HCT116 (cell line): ENCODE measurements at regions not wholly inside any gene's neighbourhood (a gene's known extent, or its start where the extent isn't known, plus 50 kb on each side); places are given as distances from the start of the nearest gene placed in this dataset.

Experiments
- CEBPB ChIP-seq: IDR thresholded peaks from 2 replicates; pipeline ENCODE4 v1.6.1; 2012; ENCODE audit warnings: low read depth
- EZH2 ChIP-seq: fragments of 200-600 bp; sonication (generic); IDR thresholded peaks from 2 replicates; pipeline ENCODE4 v1.6.1; 2017; ENCODE audit warnings: antibody characterized with exemption, mixed run types
- EZH2phosphoT487 ChIP-seq: fragments of 200-600 bp; IDR thresholded peaks from 2 replicates; pipeline ENCODE4 v1.6.1; 2018; ENCODE audit warnings: antibody characterized with exemption, borderline replicate concordance
- FOSL1 ChIP-seq: IDR thresholded peaks from 2 replicates; pipeline ENCODE4 v1.6.1; 2012; ENCODE audit warnings: low read depth
- POLR2AphosphoS5 ChIP-seq: IDR thresholded peaks from 2 replicates; pipeline ENCODE4 v1.6.1; 2011; ENCODE audit warnings: mild to moderate bottlenecking, low read depth, low read length, moderate library complexity
- RAD21 ChIP-seq: IDR thresholded peaks from 2 replicates; pipeline ENCODE4 v1.6.1; 2012; ENCODE audit warnings: low read depth, mild to moderate bottlenecking
- REST ChIP-seq: IDR thresholded peaks from 2 replicates; pipeline ENCODE4 v1.6.1; 2012; ENCODE audit warnings: low read depth
- SRF ChIP-seq: IDR thresholded peaks from 2 replicates; pipeline ENCODE4 v1.6.1; 2012; ENCODE audit warnings: low read depth
- ZNF274 ChIP-seq: fragments of 200-500 bp; sonication (Bioruptor generic); IDR thresholded peaks from 2 replicates; pipeline ENCODE4 v1.6.1; 2014; ENCODE audit warnings: mild to moderate bottlenecking, low read depth, low read length, inconsistent platforms
- TF ChIP-seq, protein P1 (sequence below): IDR thresholded peaks from 2 replicates; pipeline ENCODE4 v1.6.1; 2012
- TF ChIP-seq, protein P2 (sequence below), 3 experiments: fragments of 200-600 bp in 1 of 3; sonication (generic) in 1 of 3; IDR thresholded peaks in 2 of 3; conservative IDR thresholded peaks in 1 of 3; 2 replicates each; pipeline ENCODE4 v1.5.1; 2012 to 2017; ENCODE audit warnings: low read depth in 2 of 3, low read length in 2 of 3, antibody characterized with exemption in 1 of 3, borderline replicate concordance in 1 of 3, control low read depth in 1 of 3, mild to moderate bottlenecking in 1 of 3, mixed read lengths in 1 of 3, mixed run types in 1 of 3, moderate library complexity in 1 of 3; ENCODE audit not compliant: insufficient read depth in 1 of 3
- TF ChIP-seq, protein P3 (sequence below): IDR thresholded peaks from 2 replicates; pipeline ENCODE4 v1.6.1; 2012
- TF ChIP-seq, protein P4 (sequence below): IDR thresholded peaks from 2 replicates; pipeline ENCODE4 v1.6.1; 2011; ENCODE audit warnings: mild to moderate bottlenecking, low read length, moderate library complexity; ENCODE audit not compliant: insufficient replicate concordance; ENCODE audit errors: extremely low read depth

DNA sequence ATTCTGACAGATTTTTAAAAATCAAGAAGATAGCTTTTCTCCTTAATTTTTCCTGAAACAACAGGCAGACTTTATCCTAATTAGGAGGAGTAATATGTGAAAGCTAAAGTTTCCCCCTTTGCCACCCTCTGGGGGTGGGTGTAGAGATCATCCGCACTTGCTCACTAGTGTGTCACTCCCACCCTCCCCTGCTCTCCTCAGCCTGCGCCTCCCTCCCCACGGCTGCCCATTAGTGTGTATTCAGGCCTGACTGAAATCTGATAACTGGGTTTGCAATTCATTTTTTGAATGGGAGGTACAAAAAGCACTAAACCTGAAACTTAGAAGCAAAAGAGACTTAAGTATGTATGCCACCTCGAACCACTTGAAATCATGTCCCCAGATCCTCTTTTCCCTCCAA is 110.4 kb upstream of the TRIM2 start:
- TF ChIP-seq FOSL1: no peak
- TF ChIP-seq POLR2AphosphoS5: no peak
- no peak for TF ChIP-seq EZH2phosphoT487
- TF ChIP-seq, protein P1, sequence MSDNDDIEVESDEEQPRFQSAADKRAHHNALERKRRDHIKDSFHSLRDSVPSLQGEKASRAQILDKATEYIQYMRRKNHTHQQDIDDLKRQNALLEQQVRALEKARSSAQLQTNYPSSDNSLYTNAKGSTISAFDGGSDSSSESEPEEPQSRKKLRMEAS: no peak
- TF ChIP-seq, protein P2, sequence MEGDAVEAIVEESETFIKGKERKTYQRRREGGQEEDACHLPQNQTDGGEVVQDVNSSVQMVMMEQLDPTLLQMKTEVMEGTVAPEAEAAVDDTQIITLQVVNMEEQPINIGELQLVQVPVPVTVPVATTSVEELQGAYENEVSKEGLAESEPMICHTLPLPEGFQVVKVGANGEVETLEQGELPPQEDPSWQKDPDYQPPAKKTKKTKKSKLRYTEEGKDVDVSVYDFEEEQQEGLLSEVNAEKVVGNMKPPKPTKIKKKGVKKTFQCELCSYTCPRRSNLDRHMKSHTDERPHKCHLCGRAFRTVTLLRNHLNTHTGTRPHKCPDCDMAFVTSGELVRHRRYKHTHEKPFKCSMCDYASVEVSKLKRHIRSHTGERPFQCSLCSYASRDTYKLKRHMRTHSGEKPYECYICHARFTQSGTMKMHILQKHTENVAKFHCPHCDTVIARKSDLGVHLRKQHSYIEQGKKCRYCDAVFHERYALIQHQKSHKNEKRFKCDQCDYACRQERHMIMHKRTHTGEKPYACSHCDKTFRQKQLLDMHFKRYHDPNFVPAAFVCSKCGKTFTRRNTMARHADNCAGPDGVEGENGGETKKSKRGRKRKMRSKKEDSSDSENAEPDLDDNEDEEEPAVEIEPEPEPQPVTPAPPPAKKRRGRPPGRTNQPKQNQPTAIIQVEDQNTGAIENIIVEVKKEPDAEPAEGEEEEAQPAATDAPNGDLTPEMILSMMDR (IDR thresholded peaks at IDR 0.05 in 2 of 3, conservative IDR thresholded peaks at IDR 0.05 in 1 of 3; ENCODE audit: borderline replicate concordance in 1 of 3, insufficient read depth in 1 of 3, low read depth in 2 of 3, low read length in 2 of 3): no peak
- TF ChIP-seq REST: no peak
- TF ChIP-seq SRF: no peak
- TF ChIP-seq RAD21: no peak
- TF ChIP-seq CEBPB: no peak
- no peak for TF ChIP-seq ZNF274
- TF ChIP-seq EZH2: no peak
- TF ChIP-seq, protein P3, sequence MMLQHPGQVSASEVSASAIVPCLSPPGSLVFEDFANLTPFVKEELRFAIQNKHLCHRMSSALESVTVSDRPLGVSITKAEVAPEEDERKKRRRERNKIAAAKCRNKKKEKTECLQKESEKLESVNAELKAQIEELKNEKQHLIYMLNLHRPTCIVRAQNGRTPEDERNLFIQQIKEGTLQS: no peak
- TF ChIP-seq, protein P4, sequence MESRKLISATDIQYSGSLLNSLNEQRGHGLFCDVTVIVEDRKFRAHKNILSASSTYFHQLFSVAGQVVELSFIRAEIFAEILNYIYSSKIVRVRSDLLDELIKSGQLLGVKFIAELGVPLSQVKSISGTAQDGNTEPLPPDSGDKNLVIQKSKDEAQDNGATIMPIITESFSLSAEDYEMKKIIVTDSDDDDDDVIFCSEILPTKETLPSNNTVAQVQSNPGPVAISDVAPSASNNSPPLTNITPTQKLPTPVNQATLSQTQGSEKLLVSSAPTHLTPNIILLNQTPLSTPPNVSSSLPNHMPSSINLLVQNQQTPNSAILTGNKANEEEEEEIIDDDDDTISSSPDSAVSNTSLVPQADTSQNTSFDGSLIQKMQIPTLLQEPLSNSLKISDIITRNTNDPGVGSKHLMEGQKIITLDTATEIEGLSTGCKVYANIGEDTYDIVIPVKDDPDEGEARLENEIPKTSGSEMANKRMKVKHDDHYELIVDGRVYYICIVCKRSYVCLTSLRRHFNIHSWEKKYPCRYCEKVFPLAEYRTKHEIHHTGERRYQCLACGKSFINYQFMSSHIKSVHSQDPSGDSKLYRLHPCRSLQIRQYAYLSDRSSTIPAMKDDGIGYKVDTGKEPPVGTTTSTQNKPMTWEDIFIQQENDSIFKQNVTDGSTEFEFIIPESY: no peak
